ENCODE measurements at regions not wholly inside any gene's neighbourhood (a gene's known extent, or its start where the extent isn't known, plus 50 kb on each side); places are given as distances from the start of the nearest gene placed in this dataset.

DNA sequence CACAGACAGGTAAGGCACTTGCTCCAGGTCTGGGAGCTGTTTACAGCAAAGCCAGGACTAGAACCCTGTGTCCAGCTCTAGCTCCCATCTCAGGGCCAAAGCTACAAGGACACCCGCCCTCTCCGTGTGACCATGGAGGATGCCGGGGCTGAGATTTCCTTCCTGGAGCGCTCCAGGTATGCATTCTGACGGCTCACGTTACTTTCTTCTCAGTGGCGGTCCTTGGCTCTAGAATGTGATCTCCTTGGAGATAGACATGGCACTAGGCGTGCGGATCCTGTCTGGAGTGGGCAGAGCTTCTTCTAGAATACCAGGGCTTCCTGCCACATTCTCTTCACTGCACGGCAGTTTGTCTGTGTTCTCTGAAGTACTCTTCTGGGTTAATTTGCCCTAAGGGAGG, 185.7 kb downstream of the OPA1 start:
- DNase-seq (ENCODE audit: extremely low read depth in 1 of 11, low read depth in 9 of 11, low spot score in 4 of 11): no peak

DNA sequence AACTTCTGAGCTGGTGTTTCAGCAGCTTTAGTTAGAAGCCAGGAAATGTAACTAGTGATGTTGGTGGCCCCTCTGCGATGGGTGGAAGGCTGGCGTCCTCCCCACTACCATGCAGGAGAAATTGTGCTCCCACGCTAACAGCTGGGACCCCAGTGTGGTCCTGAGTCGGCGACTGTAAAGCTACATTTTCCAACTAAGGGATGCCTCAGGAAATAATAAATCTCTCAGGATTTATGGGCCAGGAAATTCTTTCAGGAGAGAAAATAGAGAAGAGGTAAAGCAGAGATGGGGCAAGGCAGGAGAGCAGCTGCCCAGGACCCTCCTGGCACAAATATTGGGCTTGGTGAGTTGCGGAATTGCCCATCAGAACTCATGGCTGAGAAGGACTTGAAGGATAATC, 186.9 kb downstream of the OPA1 start:
- DNase-seq (ENCODE audit: extremely low read depth in 1 of 11, low read depth in 9 of 11, low spot score in 4 of 11): peak in 2 of 11 donors; percentile 37 to 54

- DNase-seq (ENCODE audit: extremely low read depth in 1 of 11, low read depth in 9 of 11, low spot score in 4 of 11): peak in 1 of 11 donors; percentile 37
Observed at GRCh38 chr3:193780397-193780796, 187.4 kb downstream of the OPA1 start.

DNA sequence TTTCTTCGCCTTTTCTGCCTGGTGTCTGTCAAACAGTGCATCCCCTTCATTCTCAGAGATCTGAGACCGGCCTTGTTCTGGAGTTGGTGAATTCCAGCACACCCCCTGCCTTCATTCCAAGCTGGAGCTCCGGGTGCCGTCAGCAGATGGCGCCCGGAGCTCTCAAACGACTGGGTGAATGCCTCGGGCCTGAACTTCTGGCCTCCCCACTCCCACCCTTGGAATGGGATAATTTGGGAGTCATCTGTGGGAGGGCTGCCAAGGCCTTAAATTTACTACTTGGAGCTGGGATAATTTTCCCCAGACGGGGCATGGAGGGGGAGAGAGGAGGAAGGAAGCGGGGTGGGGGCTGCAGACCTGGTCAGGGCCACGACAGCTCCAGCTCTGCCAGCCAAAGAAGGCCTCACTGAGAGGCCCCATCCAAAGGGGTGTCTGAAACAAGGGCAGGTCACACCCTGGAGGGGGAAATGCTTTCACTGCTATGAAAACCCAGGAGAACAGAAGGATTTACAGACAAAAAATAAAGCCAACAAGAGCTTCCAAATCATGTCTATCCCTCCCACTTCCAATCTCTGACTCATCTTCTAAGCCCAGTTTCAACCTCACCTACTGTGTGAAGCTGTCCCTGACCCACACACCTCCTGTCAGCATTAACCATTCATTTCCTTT, 187.9 kb downstream of the OPA1 start:
- DNase-seq (ENCODE audit: extremely low read depth in 1 of 11, low read depth in 9 of 11, low spot score in 4 of 11): peak in 10 of 11 donors; percentile 80 to 92 (median 86)

GRCh38 chr3:193782276-193782647, 189.3 kb downstream of the OPA1 start:
- DNase-seq (ENCODE audit: extremely low read depth in 1 of 11, low read depth in 9 of 11, low spot score in 4 of 11): peak in 1 of 11 donors; percentile 32

DNA sequence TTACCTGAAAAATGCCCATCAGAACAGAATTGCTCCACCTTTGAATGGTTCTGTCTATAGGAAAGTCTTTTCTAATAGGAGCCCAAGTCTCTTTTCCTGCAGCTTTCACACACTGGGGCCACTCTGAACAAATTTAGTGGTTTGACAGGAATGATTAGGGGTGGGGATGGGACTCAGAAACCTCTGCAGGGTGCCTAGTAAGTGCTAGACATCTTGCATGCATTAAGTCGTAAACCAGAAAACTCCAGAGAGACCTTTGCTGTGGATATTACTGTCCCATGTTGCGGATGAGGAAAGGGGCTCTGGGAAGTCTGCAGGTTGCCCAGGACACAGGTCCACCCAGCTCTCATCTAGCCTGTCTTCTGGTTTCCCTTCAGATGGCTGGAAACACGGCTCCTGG, 189.7 kb downstream of the OPA1 start:
- no peak for DNase-seq (ENCODE audit: extremely low read depth in 1 of 11, low read depth in 9 of 11, low spot score in 4 of 11)

DNA sequence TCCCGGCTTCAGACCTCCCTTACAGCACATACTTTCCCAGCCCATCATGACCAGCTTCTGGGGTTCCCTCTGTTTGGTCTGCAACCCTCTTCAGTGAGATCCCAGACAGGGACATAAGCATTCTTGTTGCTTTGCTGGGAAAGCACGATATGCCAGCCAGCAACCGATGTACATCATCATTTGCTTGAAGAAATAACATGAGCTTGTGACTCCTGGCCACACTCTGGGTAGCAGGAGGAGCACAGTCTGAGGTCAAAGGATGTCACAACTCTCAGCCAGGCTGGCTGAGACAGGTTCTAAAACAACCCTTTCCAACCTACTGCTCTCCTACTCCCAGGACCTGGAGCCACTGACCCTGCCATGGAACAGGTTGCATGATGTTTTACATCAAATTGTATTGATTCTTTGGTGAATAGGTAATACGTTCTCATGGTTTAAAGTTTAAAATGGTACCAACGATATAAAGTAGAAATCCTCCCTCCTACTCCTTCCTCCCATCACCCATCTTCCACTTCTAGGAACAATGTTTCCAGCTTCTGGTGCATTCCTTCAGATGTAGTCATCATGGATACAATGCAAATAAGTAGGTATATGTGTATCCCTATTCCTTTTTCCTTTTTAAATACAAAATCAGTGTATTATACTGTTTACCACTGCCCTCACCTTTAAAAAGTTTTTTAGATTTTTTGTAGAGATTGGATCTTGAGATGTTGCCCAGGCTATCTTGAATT, 190.3 kb downstream of the OPA1 start:
- no peak for DNase-seq (ENCODE audit: extremely low read depth in 1 of 11, low read depth in 9 of 11, low spot score in 4 of 11)

GRCh38 chr3:193784822-193785221, 191.8 kb downstream of the OPA1 start:
- DNase-seq (ENCODE audit: extremely low read depth in 1 of 11, low read depth in 9 of 11, low spot score in 4 of 11): no peak

DNA sequence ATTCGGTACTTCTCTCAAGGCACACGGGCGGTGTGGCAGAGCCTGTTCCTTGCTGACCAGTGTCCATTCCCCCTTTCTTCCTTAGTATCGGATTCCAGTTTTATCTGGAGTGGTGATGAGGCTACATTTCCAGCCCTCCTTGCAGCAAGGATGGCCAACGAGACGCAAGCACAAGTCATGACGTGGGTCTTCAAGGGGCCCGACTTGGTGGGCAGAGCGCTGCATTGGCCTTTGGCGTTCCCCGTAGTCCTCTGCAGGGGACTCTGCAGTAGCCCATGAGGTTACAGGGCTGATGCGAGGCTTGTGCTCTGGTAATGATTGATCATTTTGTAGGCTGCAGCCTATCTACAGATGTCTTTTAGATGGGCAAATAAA, 194.5 kb downstream of the OPA1 start:
- DNase-seq (ENCODE audit: extremely low read depth in 1 of 11, low read depth in 9 of 11, low spot score in 4 of 11): no peak

DNA sequence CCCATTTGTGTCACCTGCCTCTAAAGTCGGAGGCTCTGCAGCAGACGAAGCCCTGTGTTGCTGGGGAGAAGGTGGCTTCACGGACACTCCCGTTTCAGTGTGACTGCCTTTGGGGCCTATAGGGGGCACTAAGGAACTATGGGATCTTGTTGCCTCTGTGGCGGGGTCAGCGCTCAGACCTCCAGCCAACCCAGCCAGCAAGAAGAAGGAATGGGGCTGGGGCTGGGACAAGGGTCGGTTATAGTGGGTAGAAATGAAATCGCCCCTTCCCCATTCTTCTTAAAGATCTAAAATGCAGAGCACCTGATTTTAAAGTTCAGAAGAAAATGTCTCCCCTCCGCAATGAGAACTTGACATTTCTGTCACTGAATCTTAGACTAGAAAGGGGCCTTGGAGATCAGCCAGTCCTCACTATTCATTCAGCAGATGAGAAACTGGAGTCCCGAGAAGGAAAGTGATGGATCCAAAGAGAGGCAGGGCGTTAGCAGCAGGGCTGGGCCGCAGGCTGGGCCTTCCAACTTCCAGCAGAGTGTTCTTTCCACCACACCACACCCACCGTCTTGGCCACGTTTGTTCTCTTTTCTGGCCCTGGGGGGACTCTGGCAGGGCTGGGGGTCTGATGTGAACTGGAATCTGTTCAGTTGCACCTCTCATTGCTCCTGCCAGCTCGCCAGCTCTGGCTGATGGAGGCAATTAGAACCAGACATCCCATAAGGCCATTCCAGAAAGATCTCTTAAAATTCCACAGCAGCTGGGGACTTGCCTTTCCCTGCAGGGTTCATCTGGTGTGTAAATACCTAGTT, 195.4 kb downstream of the OPA1 start:
- DNase-seq (ENCODE audit: extremely low read depth in 1 of 11, low read depth in 9 of 11, low spot score in 4 of 11): peak in 4 of 11 donors; percentile 65 to 77 (median 73)

DNA sequence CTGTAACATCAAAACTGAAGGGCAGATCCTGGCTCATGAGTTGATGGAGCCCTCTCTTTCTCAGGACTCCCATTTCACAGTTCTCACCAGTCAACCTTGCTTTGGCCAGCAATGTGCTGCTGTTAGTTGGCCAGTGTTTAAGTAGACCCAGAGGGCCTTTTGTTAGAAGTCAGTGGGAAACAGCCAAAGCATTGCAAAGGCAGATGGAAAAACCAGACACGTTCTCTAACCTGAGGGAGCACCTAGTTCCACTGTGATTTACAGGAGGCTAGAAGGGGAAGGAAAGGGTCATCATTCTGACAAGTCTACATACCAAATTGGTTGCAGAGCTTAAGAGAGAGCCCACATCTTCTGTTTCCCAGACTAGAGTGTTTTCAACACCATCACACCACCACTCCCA, 196.4 kb downstream of the OPA1 start:
- DNase-seq (ENCODE audit: extremely low read depth in 1 of 11, low read depth in 9 of 11, low spot score in 4 of 11): no peak

DNA sequence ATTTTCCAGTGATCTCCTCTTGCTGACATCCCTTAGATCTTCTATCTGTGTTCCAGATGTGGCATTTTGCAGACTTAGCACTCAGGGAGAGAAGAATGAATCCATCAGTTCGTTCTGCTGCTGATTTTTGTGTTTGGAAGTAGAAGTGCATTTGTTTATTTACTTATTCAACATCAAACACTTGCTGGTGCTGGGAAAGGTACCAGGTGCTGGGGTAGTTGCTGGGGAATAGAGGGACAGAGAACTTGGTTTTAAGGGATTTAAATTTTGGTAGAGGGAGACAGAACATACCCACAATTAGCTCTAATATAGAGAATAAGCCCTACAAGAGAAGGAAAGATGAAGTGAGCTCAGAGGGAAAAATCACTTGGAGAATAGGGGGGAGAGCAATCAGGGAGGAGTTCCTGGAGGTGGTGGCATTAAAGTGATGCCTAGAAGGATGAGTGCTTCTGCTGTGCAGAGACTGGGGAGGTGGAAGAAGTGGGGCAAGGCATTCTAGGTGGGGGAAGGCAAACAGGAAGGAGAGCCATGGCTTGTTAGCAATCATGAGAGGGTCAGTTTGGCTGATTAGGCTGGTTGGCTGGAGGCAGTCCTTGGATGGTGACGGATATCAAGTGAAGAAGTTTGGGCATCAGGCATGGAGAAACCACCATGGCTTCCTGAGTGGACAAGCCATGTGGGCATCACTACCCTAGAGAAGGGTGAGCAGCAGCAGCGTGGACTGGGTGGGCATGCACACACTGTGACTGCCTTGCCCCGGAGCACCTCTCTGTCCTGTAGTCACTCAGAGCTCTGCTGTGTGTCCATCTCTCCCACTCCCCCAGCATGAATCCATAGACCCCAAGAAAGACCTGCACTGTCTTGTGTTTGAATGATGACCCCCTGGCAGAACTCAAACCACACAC, 197.3 kb downstream of the OPA1 start:
- DNase-seq (ENCODE audit: extremely low read depth in 1 of 11, low read depth in 9 of 11, low spot score in 4 of 11): no peak

DNA sequence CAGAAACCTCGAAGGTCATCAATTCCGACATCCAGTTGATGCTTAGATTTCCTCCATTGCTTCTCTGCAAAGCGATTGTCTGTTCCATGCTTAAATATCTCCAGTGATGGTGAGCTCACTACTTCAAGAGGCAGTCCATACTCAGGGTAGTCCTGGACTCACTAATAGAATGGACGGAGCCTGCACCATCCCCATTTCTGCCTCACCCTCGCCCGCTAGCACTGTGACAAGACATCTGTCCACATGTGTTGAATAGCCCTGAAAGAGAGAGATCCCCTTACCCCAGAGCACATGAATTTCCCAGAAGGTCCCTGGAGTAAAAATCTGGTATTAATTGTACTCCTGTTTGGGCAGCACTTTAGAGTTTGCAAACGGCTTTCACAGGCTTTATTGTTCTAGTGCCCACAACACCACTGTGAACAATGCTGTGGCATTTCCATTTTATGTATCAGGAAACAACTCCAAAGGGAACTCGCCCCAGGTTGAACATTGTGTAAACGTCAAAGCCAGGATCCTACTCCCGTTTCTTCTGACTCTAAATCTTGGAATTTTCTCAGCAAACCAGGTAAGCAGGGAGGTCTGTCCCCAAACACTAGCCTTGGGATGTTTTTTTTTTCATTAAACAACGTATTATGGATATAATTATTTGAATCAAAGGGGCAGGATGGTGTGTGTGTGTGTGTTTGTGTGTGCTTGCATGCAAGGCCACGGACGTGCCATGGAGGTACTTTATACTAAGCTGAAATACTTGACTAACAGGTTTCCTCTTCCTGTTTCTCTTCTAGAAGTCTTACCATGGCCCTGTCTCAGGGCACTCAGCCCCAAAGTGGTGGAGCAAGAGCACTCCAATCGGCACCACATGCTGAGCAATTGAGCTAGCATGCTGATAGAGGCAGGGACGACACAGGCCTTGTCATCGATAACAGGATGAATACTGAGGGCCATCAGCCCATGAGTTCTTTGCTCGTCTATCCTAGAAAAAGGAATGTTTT, 198.3 kb downstream of the OPA1 start:
- DNase-seq (ENCODE audit: extremely low read depth in 1 of 11, low read depth in 9 of 11, low spot score in 4 of 11): no peak

DNA sequence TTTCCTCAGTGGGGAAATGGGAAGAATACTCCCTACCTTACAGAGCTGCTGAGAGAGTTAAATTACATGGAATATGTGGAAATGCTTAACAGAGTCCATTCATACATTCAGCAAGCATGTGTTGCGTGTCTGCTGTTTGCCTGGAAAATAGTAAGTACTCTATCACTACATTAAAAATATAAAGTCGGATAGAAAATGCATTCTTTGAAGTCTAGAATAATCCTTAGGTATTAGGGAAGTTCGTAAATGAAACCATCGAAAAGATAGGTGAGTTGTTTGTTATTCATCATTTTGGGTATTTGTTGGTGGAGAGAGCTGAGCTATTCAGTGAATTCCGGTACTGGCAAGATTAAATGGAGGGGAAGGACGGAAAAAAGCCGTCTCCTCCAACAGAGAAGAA, 200.1 kb downstream of the OPA1 start:
- no peak for DNase-seq (ENCODE audit: extremely low read depth in 1 of 11, low read depth in 9 of 11, low spot score in 4 of 11)

DNA sequence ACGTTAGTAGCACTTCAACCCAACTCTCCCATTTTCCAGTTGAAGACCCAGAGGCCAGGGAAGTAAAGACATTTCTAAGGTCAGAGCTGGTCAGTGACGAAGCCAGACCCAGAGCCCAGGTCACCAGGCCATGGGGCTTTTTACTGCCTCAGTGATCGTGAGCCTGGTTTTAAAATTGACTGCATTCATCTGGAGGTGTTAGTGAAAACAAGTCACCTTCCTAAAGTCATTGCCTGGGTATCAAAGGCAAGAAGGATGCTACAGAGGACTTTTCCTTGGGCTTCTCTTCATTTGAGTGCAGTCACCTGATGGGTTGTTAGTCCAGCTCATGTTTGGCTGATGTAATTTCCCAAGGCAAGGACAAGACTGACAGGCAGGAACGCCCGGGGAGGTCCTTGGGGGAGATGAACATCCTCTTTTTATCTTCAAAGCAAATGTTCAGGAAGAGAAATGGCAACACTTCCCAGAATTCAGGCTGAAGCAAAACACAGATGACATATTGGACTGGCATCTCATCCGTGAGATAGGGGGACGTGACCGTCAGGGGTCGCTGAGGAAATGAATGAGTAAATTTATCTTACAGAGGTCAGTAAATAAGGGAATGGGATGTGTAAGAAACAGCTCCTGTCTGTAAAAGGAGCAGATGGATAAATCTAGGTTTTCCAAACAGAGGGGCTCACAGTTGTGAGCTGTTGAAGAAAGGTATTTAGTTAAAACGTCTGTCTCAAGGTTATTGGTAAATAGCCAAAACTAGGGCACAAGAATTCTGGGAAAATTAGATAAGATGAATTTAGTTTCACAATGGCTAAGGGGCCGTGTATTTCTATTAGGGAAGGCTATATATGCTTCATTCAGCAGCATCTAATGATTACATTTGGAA, 201.2 kb downstream of the OPA1 start:
- DNase-seq (ENCODE audit: extremely low read depth in 1 of 11, low read depth in 9 of 11, low spot score in 4 of 11): no peak

- DNase-seq (ENCODE audit: extremely low read depth in 1 of 11, low read depth in 9 of 11, low spot score in 4 of 11): no peak
Observed at GRCh38 chr3:193795062-193795690, 202.2 kb downstream of the OPA1 start.

DNA sequence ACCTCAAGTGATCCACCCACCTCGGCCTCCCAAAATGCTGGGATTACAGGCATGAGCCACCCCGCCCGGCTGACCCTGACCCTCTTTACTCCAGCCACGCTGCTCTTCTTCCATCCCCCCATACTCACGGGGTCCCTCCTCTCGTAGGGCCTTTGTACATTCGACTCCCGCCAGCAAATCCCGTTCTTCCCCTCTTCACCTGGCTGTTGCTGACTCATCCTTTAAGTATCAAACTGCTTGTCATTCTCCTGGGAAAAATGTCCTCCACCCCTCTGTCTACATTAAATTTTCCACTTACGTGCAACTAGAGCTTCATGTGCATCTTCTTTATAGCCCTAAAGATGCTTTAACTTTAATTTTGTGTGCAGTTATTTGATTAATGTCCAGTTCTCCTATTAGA, 203.1 kb downstream of the OPA1 start:
- no peak for DNase-seq (ENCODE audit: extremely low read depth in 1 of 11, low read depth in 9 of 11, low spot score in 4 of 11)

Data from renal cortex interstitium (tissue), 11 donors.